Uterus (tissue), 3 donors: ENCODE measurements at regions not wholly inside any gene's neighbourhood (a gene's known extent, or its start where the extent isn't known, plus 50 kb on each side); places are given as distances from the start of the nearest gene placed in this dataset.
"Not testable (repeated sequence)": the region's sequence is repeated elsewhere in the genome, so short reads cannot be mapped to it uniquely, and the experiment has no call there.

ENCODE experiments used
- DNase-seq, 2 donors: peaks; one replicate each; pipeline ENCODE4 v3.0.0-alpha.2; 2019 to 2020
- H3K27ac ChIP-seq, 2 donors: fragments of 200-600 bp; sonication (generic); 1 replicate in 1 of 2; 2 replicates in 1 of 2; pipeline ENCODE4 v1.5.1; 2016 to 2018
- H3K27me3 ChIP-seq, 2 donors: fragments of 200-600 bp; sonication (generic); one replicate each; pipeline ENCODE4 v1.5.1; 2018 to 2019; ENCODE audit warnings: control low read depth in 1 of 2
- H3K36me3 ChIP-seq, 2 donors: fragments of 200-600 bp; sonication (generic); one replicate each; pipeline ENCODE4 v1.5.1; 2019; ENCODE audit warnings: control low read depth in 1 of 2
- H3K4me1 ChIP-seq, 2 donors: fragments of 200-600 bp; sonication (generic); one replicate each; pipeline ENCODE4 v1.5.1; 2018 to 2019; ENCODE audit warnings: control low read depth in 1 of 2
- H3K4me3 ChIP-seq, 2 donors: fragments of 200-600 bp; sonication (generic); 1 replicate in 1 of 2; 2 replicates in 1 of 2; pipeline ENCODE4 v1.5.1; 2018 to 2019; ENCODE audit warnings: mild to moderate bottlenecking in 1 of 2
- H3K9me3 ChIP-seq, 2 donors: fragments of 200-600 bp; sonication (generic); one replicate each; pipeline ENCODE4 v1.5.1; 2019; ENCODE audit warnings: control low read depth in 1 of 2
- POLR2A ChIP-seq, 2 donors: fragments of 450-650 bp; IDR thresholded peaks; one replicate each; pipeline ENCODE4 v1.6.1; 2016; ENCODE audit warnings: antibody characterized with exemption in 2 of 2, mild to moderate bottlenecking in 1 of 2, moderate library complexity in 1 of 2
- intact Hi-C: fragments of 100-400 bp; cut with DNase I; formaldehyde crosslinking; loops from one replicate; pipeline ENCODE4 v1.15.1; 2023; ENCODE audit warnings: low total_unique reads
- TF ChIP-seq, protein P1 (sequence below), 4 experiments: fragments of 200-600 bp in 2 of 4; fragments of 450-650 bp in 2 of 4; sonication (generic) in 2 of 4; IDR thresholded peaks; one replicate each; pipeline ENCODE4 v1.5.1; 2016 to 2019; ENCODE audit warnings: antibody characterized with exemption in 4 of 4, mild to moderate bottlenecking in 2 of 4, moderate library complexity in 1 of 4
- donor health status: DM: yes; HTN: yes; CAD: no.

DNA sequence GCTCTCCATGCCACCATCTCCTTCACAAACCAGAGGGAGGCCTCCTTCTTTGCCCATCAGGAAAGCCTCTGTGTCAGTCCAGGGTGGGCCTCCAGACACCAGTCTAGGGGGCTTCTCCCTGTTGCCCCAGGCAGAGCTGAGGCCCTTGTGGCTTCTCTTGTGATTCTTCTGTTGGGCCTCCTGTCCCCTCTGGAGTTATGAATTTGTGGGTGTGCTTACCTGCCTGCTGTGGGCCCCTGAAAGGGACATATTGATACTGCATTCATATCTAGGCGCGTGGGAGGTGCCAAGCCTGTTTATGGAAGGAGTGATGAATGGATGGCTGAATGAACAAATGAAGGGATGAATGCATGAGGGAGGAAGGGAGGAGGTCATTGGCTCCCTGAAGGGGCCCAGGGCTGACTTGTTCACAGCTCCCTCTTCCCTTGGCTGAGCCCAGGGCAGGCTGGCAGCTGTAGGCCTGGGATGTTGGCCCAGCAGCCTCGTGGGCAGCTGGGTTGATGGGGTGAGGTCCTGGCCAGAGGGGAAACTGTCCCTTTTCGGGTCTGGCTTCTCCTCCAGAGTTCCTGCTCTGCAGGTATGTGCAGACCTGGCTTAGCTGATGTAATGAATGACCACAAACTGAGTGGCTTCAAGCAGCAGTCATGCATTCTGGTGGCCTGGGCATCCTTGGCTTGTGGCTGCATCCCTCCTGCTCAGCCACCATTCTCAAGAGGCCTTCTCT is 195.4 kb downstream of the GOLGA6L6 start:
- DNase-seq = no peak
- H3K36me3 ChIP-seq = no peaks in the 10 kb centered on the region
- H3K9me3 ChIP-seq = peaks cover 0 to 4% of the 10 kb centered on the region in 2 donors
- intact Hi-C loops = no loop called here
- H3K27ac ChIP-seq = no peak overlapping the region
- TF ChIP-seq POLR2A (IDR thresholded peaks at IDR 0.05) = no peak
- no peaks in the 10 kb centered on the region for H3K4me1 ChIP-seq
- H3K4me3 ChIP-seq = no peak overlapping the region
- H3K27me3 ChIP-seq = no peaks in the 10 kb centered on the region

DNA sequence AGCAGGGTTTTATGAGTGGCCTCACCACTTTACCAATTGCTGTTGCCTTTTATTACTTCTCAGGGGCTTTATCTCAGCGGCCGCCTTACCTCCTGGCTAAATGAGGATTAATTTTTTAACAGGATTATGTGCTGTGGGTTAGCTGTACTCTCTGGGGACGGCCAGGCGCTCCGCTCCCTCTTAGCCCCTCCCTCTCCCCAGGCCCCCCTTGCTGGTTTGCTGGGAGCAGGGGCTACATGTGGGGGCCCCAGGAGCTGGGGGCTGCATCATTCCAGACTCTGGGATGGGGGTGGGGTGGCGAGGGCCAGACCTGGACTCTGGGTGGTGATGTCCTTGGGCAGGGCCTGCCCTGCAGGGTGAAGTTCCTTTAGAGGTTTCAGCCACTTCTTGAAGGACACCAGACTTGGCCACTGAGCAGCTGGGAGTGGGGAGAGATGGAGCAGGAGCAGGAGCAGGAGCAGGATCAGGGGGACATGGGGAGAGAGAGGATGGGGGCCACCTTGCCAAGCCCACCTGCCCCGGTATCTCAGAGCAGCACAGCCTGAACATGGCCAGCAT is 196.1 kb downstream of the GOLGA6L6 start:
- intact Hi-C loops = no loop called here
- DNase-seq = no peak
- Histone ChIP-seq H3K27me3 (no peaks in the 10 kb centered on the region), H3K4me3 (no peak overlapping the region), H3K4me1 (no peaks in the 10 kb centered on the region), H3K27ac (no peak overlapping the region), H3K9me3 (peaks cover 0 to 8% of the 10 kb centered on the region in 2 donors), H3K36me3 (no peaks in the 10 kb centered on the region)
- TF ChIP-seq POLR2A (IDR thresholded peaks at IDR 0.05) = no peak
- TF ChIP-seq, protein P1, sequence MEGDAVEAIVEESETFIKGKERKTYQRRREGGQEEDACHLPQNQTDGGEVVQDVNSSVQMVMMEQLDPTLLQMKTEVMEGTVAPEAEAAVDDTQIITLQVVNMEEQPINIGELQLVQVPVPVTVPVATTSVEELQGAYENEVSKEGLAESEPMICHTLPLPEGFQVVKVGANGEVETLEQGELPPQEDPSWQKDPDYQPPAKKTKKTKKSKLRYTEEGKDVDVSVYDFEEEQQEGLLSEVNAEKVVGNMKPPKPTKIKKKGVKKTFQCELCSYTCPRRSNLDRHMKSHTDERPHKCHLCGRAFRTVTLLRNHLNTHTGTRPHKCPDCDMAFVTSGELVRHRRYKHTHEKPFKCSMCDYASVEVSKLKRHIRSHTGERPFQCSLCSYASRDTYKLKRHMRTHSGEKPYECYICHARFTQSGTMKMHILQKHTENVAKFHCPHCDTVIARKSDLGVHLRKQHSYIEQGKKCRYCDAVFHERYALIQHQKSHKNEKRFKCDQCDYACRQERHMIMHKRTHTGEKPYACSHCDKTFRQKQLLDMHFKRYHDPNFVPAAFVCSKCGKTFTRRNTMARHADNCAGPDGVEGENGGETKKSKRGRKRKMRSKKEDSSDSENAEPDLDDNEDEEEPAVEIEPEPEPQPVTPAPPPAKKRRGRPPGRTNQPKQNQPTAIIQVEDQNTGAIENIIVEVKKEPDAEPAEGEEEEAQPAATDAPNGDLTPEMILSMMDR (IDR thresholded peaks at IDR 0.05) = no peak

DNA sequence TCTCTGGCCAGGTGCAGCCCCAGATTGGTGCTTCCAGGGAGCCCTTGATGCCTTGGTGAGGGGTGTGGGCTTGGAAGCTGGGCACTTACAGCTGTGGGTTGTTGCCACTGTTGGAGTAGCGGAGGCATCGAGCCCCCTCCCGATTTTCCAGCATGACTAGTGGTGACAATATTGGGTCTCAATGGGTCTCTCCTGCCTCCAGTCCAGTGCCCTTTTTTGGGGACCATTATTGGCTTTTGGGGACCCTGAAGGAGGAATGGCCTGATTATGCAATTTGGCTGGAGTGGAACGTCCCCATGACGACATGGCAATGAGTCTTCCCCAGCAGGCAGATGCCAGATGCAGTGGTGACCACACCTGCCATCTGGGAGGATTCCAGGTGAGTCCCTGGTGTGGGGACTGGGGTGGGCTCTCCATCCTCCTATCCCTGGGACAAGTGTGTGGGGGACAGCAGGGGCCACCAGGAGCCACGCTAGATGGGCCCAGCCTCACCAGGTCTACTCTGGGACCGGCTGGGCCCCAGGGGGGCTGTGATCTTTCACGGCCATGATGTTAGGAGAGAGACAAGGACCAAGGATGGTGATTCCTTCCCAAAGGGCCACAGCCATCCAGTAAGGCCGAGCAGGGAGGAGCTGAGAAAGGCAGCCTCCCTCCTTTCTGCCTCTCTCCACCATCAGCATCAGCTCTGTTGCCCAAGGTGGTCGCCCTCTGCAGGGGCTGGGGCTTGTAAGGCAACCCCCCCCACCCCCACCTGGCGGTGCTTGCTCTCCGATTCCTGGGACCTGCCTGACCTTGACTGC is 196.8 kb downstream of the GOLGA6L6 start:
- H3K36me3 ChIP-seq = no peaks in the 10 kb centered on the region
- peaks cover 0 to 12% of the 10 kb centered on the region in 2 donors for H3K9me3 ChIP-seq
- intact Hi-C loops = no loop called here
- H3K4me3 ChIP-seq = no peak overlapping the region
- DNase-seq = no peak
- no peaks in the 10 kb centered on the region for H3K27me3 ChIP-seq
- TF ChIP-seq, protein P1 (IDR thresholded peaks at IDR 0.05) = no peak
- TF ChIP-seq POLR2A (IDR thresholded peaks at IDR 0.05) = no peak
- H3K27ac ChIP-seq = no peak overlapping the region
- H3K4me1 ChIP-seq = no peaks in the 10 kb centered on the region

DNA sequence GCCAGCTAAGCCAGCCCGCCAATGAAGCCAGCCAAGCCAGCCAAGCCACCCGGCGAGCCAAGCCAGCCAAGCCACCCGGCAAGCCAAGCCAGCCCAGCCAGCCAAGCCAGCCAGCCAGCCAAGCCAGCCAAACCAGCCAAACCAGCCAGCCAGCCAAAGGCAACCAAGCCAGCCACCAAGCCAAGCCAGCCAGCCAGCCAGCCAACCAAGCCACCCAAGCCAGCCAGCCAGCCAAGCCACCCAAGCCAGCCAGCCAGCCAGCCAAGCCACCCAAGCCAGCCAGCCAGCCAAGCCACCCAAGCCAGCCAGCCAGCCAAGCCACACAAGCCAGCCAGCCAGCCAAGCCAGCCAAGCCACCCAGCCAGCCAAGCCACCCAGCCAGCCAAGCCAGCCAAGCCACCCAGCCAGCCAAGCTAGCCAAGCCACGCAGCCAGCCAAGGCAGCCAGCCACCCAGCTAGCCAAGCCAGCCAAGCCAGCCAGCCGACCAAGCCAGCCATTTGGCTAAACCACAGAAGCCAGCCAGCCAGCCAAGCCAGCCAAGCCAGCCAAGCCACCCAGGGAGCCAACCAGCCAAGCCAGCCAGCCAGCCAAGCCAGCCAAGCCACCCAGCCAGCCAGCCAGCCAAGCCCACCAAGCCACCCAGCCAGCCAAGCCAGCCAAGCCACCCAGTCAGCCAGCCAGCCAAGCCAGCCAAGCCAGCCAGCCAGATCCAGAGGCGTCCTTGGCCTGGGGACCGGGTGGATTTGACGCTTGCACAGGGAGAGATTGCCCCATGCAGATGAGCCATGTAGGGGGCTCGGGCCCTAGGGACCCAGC is 198.0 kb downstream of the GOLGA6L6 start:
- H3K4me1 ChIP-seq, H3K27ac ChIP-seq, intact Hi-C loops, H3K4me3 ChIP-seq, H3K27me3 ChIP-seq, H3K36me3 ChIP-seq: not testable (repeated sequence)
- peaks cover 0 to 12% of the 10 kb centered on the region in 2 donors for H3K9me3 ChIP-seq
- DNase-seq = peak in 1 of 2 donors; percentile 14

DNA sequence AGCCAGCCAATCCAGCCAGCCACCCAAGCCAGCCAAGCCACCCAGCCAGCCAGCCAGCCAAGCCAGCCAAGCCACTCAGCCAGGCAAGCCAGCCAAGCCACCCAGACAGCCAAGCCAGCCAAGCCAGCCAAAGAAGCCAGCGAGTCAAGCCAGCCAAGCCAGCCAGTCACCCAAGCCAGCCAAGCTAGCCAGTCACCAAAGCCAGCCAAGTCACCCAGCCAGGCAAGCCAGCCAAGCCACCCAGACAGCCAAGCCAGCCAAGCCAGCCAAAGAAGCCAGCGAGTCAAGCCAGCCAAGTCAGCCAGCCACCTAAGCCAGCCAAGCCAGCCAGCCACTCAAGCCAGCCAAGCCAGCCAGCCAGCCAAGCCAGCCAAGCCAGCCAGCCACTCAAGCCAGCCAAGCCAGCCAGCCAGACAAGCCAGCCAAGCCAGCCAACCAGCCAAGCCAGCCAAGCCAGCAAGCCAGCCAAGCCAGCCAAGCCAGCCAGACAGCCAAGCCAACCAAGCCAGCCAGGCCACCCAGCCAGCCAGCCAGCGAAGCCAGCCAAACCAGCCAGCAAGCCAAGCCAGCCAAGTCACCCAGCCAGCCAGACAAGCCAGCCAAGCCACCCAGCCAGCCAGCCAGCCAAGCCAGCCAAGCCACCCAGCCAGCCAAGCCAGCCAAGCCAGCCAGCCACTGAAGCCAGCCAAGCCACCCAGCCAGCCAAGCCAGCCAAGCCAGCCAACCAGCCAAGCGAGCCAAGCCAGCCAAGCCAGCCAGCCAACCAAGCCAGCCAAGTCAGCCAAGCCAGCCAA is 198.8 kb downstream of the GOLGA6L6 start:
- H3K27me3 ChIP-seq, H3K36me3 ChIP-seq, H3K4me1 ChIP-seq, H3K4me3 ChIP-seq, H3K27ac ChIP-seq, intact Hi-C loops: not testable (repeated sequence)
- H3K9me3 ChIP-seq = peaks cover 0 to 12% of the 10 kb centered on the region in 2 donors
- peak in 1 of 2 donors; percentile 16 for DNase-seq
